HG02678 (cell line): ENCODE measurements at regions not wholly inside any gene's neighbourhood (a gene's known extent, or its start where the extent isn't known, plus 50 kb on each side); places are given as distances from the start of the nearest gene placed in this dataset.
"Not testable (repeated sequence)": the region's sequence is repeated elsewhere in the genome, so short reads cannot be mapped to it uniquely, and the experiment has no call there.

ENCODE experiments used
- ATAC-seq: cut with Tn5 transposase; IDR thresholded peaks from one replicate; pipeline ENCODE4 v1.9.1; 2021; ENCODE audit warnings: mild to moderate bottlenecking, moderate library complexity; ENCODE audit not compliant: unreplicated experiment

DNA sequence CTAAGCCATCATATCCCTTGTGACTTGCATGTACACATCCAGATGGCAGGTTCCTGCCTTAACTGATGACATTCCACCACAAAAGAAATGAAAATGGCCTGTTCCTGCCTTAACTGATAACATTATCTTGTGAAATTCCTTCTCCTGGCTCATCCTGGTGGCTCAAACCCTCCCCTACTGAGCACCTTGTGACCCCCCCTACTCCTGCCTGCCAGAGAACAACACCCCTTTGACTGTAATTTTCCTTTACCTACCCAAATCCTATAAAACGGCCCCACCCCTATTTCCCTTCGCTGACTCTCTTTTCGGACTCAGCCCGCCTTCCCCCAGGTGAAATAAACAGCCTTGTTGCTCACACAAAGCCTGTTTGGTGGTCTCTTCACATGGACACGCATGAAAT, 390.0 kb downstream of the TUSC1 start:
- ATAC-seq = not testable (repeated sequence)

DNA sequence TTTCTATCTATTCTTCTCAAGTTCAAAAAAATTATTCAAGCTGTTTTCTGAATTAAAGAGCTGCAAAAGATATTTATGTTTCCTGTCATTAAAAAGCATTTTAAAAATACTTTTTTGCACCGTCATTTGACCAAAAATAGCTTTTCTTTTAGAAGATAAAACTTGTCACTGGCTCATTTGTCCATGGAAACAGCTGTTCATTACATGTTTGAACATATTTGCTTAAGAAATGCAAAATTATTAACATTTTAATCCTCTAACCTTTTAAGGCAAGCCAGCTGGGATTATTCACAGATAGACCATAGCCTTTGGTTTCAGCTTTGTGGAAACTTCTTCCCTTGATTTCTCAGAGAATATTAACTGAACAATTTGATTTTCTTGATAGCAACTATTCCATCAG, 393.9 kb downstream of the TUSC1 start:
- ATAC-seq = no peak

DNA sequence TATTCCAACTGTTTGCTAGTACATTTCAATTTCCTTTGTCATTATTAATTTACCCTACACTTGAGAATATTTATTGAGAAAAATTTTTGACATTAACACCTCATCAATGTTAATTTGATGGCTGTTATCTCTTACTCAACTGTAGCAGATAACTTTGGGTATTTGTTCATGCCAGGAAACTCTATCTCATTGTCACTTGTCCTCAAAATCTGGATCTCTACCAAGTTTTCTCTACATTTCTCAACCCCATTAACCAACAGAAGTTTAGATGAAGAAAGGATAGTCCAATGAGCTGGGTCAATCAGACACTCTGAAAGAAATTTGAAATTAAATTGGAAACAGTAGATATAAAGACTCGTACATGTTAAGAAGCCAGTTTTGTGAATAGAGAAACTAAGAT, 395.3 kb downstream of the TUSC1 start:
- no peak for ATAC-seq

GRCh38 chr9:25261445-25261844, 416.8 kb downstream of the TUSC1 start:
- ATAC-seq = no peak

- ATAC-seq = no peak
Measured at GRCh38 chr9:25260046-25260445, 418.2 kb downstream of the TUSC1 start.

GRCh38 chr9:25255216-25255615, 423.0 kb downstream of the TUSC1 start:
- no peak for ATAC-seq

GRCh38 chr9:25254051-25254450, 424.2 kb downstream of the TUSC1 start:
- ATAC-seq = no peak

DNA sequence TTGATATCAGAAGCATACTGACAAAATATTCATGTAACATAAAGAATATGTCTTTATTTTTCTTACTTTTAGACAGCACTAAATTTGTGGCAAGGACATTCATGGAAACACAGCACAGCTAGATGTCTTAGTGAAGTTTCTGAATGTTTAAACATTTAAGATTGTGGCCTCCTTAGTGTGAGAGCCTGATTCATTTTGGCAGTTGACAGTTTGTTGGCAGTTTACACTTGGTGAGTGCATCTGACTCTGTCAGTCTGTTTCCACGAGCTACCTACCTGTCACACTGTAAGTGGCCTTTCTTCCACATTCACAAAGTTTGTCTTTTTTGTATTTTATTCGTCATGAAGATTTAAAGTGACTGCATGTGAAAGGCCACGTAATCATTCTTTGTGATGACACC, 436.8 kb downstream of the TUSC1 start:
- ATAC-seq = no peak

DNA sequence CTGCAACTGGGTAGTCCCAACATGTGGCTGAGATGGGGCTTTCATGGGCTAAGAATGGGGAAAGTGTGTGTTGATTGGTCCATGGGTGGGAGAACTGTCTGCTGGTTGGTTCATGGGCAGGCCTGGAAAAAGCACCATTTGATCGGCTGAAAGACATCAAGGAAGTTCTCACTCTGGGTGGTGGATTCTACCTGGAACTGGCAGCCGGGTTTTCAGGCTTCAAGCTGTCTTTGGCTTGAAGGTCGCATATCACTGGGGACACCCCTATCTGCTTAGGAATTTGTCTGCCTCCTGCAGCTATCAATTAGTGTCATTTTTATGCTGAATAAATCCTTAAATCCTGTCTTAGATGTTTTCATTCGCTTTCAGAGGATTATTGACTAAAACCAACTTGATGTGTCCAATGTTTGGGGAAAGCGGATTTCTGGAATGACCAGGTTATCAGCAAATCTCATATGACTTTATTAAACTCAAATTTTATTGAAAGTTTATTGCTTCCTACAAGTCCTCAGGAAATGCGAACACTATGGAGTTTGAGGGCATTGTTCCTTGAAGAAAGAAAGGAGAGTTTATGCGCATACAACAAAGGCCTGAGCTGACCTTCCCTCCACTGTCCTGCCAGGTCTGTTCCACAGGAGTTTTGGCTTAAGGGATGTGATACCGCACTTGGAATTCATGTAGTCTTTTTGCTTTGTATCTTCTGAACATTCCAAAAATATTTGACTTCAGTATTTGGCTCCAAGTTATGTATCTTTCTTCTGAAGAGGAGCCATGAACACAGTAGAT, 451.1 kb downstream of the TUSC1 start:
- no peak for ATAC-seq

GRCh38 chr9:25225938-25226760, 452.1 kb downstream of the TUSC1 start:
- ATAC-seq = no peak

DNA sequence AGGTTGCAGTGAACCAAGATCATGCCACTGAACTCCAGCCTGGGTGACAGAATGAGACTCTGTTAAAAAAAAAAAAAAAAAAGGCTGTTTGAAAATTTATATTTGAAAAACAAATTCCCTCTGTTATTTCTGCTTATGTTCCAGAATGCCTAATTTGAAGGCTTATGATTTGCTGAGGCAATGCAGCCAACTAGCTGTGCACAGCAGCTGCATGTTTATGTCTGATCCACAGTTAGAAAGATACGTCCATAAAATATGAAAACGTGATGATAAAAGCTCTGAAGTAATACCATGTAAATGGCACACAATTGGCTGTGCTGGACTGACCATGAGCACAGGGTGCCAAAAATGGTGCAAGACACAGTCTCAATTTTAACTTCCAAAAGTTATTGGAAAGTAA, 453.2 kb downstream of the TUSC1 start:
- no peak for ATAC-seq

- ATAC-seq = no peak
Measured at GRCh38 chr9:25224309-25224708, 453.9 kb downstream of the TUSC1 start.

- no peak for ATAC-seq
Measured at GRCh38 chr9:25212361-25212760, 465.9 kb downstream of the TUSC1 start.

GRCh38 chr9:25207402-25208195, 470.6 kb downstream of the TUSC1 start:
- ATAC-seq = no peak

DNA sequence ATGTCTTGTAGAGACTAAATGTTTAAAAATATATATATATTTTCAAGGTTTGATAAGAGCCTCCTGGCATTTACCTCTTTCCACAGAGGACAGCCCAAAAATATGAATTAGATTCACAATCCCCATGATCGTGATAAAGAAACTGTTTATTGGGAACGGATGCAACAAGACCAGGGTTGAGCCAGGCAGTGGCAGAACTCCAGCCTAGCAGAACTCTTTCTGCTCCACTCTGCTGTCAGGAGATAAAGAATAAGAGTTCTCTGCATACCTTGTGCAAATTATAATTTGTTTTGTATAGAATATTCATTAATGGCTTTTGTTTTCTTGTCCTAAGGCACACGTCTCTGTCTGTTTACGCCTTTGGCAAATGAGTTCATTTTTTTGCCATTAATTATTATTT, 472.2 kb downstream of the TUSC1 start:
- ATAC-seq = no peak

GRCh38 chr9:25205285-25205684, 473.0 kb downstream of the TUSC1 start:
- no peak for ATAC-seq

- no peak for ATAC-seq
Measured at GRCh38 chr9:25177858-25178257, 500.4 kb downstream of the TUSC1 start.

DNA sequence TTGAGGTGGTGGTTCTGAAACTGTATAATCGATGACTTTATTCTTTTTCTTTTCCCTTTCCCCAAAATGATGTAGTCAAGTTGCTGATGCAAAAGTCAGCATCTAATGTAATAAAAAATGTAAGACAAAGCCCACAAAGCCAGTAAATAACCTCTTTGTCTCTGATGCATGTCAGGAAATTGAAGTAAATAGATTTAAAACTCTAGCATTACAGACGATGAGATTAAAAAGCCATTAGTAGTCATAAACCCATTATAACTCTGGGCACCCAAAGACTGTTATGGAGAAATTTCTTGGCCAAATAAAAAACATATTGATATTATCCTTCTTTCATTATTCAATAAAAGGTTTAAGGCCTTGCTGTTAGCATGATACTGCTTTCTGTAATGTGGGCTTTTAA, 548.7 kb downstream of the TUSC1 start:
- ATAC-seq = no peak

GRCh38 chr9:25121811-25122210, 556.4 kb downstream of the TUSC1 start:
- no peak for ATAC-seq

DNA sequence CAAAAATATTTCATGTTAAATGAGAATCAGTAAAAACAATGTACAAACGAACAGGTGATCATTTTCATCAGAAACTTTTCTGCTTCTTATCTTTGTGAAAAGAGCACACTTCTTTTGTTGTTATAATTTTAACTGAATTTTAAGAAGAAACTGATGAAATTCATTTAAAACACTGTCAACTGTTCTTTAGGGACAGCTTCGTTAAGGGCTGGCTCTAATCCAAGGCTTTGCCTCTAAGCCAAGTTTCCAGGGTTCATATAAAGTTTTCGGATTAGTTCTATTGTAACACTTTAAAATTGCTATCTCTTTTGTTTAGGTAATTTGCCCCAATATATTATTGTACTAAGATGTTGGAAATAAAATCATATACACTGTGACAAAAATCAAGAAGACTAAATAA, 559.2 kb downstream of the TUSC1 start:
- no peak for ATAC-seq

GRCh38 chr9:25117791-25118190, 560.5 kb downstream of the TUSC1 start:
- ATAC-seq = no peak
